B cell (primary cell): ENCODE measurements at regions not wholly inside any gene's neighbourhood (a gene's known extent, or its start where the extent isn't known, plus 50 kb on each side); places are given as distances from the start of the nearest gene placed in this dataset.

Source experiments
- ATAC-seq: fragments of 200-7000 bp; cut with Tn5 transposase; one replicate; pipeline ENCODE4 v1.10.0; 2021; ENCODE audit warnings: low read depth, mild to moderate bottlenecking, moderate number of reproducible peaks, moderate library complexity
- CTCF ChIA-PET: fragments of 350-600 bp; sonication (Branson Sonifier 250); formaldehyde crosslinking; loops from one replicate; lab custom pipeline; 2021; ENCODE audit warnings: antibody characterized with exemption, inconsistent platforms; lab: Charles Lee
- POLR2A ChIA-PET: fragments of 350-600 bp; sonication (Branson Sonifier 250); formaldehyde crosslinking; loops from one replicate; lab custom pipeline; 2021; ENCODE audit warnings: antibody characterized with exemption; lab: Charles Lee
- DNase-seq: peaks from one replicate; pipeline ENCODE4 v3.0.0; 2013
- H2AFZ ChIP-seq: 2 replicates; pipeline ENCODE4 v1.6.1; 2012; ENCODE audit warnings: mild to moderate bottlenecking, low read depth, low read length; ENCODE audit not compliant: insufficient read depth, poor library complexity, severe bottlenecking
- H3K27ac ChIP-seq, 2 donors: 1 replicate in 1 of 2; 2 replicates in 1 of 2; pipeline ENCODE4 v1.5.1; 2012 to 2013; ENCODE audit warnings: low read length in 2 of 2, mild to moderate bottlenecking in 2 of 2, moderate library complexity in 1 of 2
- H3K27me3 ChIP-seq, 4 experiments: fragments of 200-600 bp in 1 of 4; sonication (generic) in 1 of 4; replicated peaks in 1 of 4; 1 replicate in 2 of 4; 2 replicates in 2 of 4; pipeline versions ENCODE4 v1.6.1 to v1.7.0; 2013 to 2016; ENCODE audit warnings: low read length in 3 of 4, mild to moderate bottlenecking in 2 of 4, mixed read lengths in 1 of 4, moderate library complexity in 1 of 4; ENCODE audit not compliant: insufficient read depth in 4 of 4, control insufficient read depth in 3 of 4; ENCODE audit errors: control extremely low read depth in 1 of 4
- H3K36me3 ChIP-seq, 2 experiments: replicated peaks in 1 of 2; 1 replicate in 1 of 2; 2 replicates in 1 of 2; pipeline versions ENCODE4 v1.6.1 to v1.7.1; 2013; ENCODE audit warnings: low read length in 1 of 2; ENCODE audit not compliant: insufficient read depth in 2 of 2, control insufficient read depth in 1 of 2; ENCODE audit errors: control extremely low read depth in 1 of 2, extremely low read depth in 1 of 2
- H3K4me1 ChIP-seq, 2 donors: fragments of 200-600 bp in 1 of 2; sonication (generic) in 1 of 2; 1 replicate in 1 of 2; 2 replicates in 1 of 2; pipeline versions ENCODE4 v1.5.1 to v1.6.1; 2013 to 2017; ENCODE audit warnings: low read length in 2 of 2; ENCODE audit not compliant: control insufficient read depth in 2 of 2, insufficient read depth in 2 of 2
- H3K4me2 ChIP-seq: replicated peaks from 2 replicates; pipeline ENCODE3; 2012; ENCODE audit warnings: mild to moderate bottlenecking, low read depth, low read length; ENCODE audit not compliant: poor library complexity, severe bottlenecking
- H3K4me3 ChIP-seq, 5 experiments: fragments of 200-600 bp in 1 of 5; sonication (generic) in 1 of 5; 1 replicate in 3 of 5; 2 replicates in 2 of 5; pipeline versions ENCODE4 v1.5.1 to v1.7.0; 2011 to 2016; ENCODE audit warnings: low read length in 4 of 5, mild to moderate bottlenecking in 4 of 5, low read depth in 2 of 5, control low read depth in 1 of 5, moderate library complexity in 1 of 5; ENCODE audit not compliant: insufficient read depth in 1 of 5; ENCODE audit errors: control extremely low read depth in 1 of 5, extremely low read depth in 1 of 5
- H3K79me2 ChIP-seq: fragments of 200-600 bp; sonication (generic); one replicate; pipeline ENCODE4 v1.6.0; 2016; ENCODE audit warnings: low read length; ENCODE audit not compliant: control insufficient read depth, insufficient read depth
- H3K9ac ChIP-seq: fragments of 200-600 bp; sonication (generic); 2 replicates; pipeline ENCODE4 v1.6.1; 2017; ENCODE audit warnings: mild to moderate bottlenecking, low read length, moderate library complexity
- H3K9me3 ChIP-seq, 3 donors: one replicate each; pipeline versions ENCODE4 v1.6.1 to v1.7.1; 2013; ENCODE audit warnings: low read length in 2 of 3; ENCODE audit not compliant: control insufficient read depth in 2 of 3, insufficient read depth in 1 of 3; ENCODE audit errors: control extremely low read depth in 1 of 3
- H4K20me1 ChIP-seq: 2 replicates; pipeline ENCODE4 v1.6.0; 2012; ENCODE audit warnings: mild to moderate bottlenecking, low read length; ENCODE audit not compliant: insufficient read depth, control insufficient read depth, poor library complexity, severe bottlenecking
- H3K27ac Mint-ChIP-seq: one replicate; pipeline ENCODE4 v1.8.0; 2021; ENCODE audit warnings: mixed read lengths
- H3K27me3 Mint-ChIP-seq: one replicate; pipeline ENCODE4 v1.8.0; 2021; ENCODE audit warnings: mixed read lengths
- H3K4me1 Mint-ChIP-seq: one replicate; pipeline ENCODE4 v1.8.0; 2021; ENCODE audit warnings: mixed read lengths
- H3K4me3 Mint-ChIP-seq: one replicate; pipeline ENCODE4 v1.8.0; 2021; ENCODE audit warnings: mixed read lengths
- H3K9me3 Mint-ChIP-seq: one replicate; pipeline ENCODE4 v1.8.0; 2022; ENCODE audit warnings: mixed read lengths; ENCODE audit not compliant: insufficient read depth
- CTCF ChIP-seq: fragments of 200-600 bp; IDR thresholded peaks from one replicate; pipeline ENCODE4 v1.8.0; 2022; ENCODE audit warnings: antibody characterized with exemption, mild to moderate bottlenecking
- EZH2 ChIP-seq: IDR thresholded peaks from 2 replicates; pipeline ENCODE4 v1.6.1; 2012; ENCODE audit warnings: borderline replicate concordance, low read depth, mild to moderate bottlenecking, moderate library complexity, low read length; ENCODE audit not compliant: insufficient read depth, poor library complexity, severe bottlenecking
- WGBS: methylation state at CpG from one replicate; pipeline ENCODE4 v1.1.5; 2013; ENCODE audit warnings: missing lambda C conversion rate; ENCODE audit not compliant: insufficient coverage; 5-methylcytosine and 5-hydroxymethylcytosine counted together
- intact Hi-C: fragments of 100-400 bp; cut with micrococcal nuclease; formaldehyde crosslinking; loops from one replicate; pipeline ENCODE4 v1.10.0; 2022

- Histone ChIP-seq H3K4me3 (no peak overlapping the region), H3K27ac (no peak overlapping the region), H3K36me3 (no peaks in the 10 kb centered on the region), H3K9ac (no peak overlapping the region), H2AFZ (no peak overlapping the region), H3K4me1 (peaks cover 0 to 6% of the 10 kb centered on the region in 2 donors), H4K20me1 (no peaks in the 10 kb centered on the region), H3K9me3 (no peaks in the 10 kb centered on the region), H3K27me3 (peaks cover 0 to 4% (median under 1%) of the 10 kb centered on the region in 4 experiments), H3K79me2 (no peaks in the 10 kb centered on the region), H3K4me2 (no peak overlapping the region)
- Mint-ChIP-seq H3K27ac (no peak overlapping the region), H3K9me3 (no peaks in the 10 kb centered on the region), H3K4me3 (no peak overlapping the region), H3K27me3 (peaks cover 16% of the 10 kb centered on the region), H3K4me1 (peaks cover 3% of the 10 kb centered on the region)
- intact Hi-C loops, result no loop called here
- ChIA-PET POLR2A (no interaction called here), CTCF (no interaction called here)
- no peak for DNase-seq
- ATAC-seq, result no peak
- TF ChIP-seq EZH2 (no peak), CTCF (no peak)
- WGBS, result 72% methylated on average over 13 of the region's 15 CpGs
Measured at GRCh38 chr1:228935855-228936727, 200.8 kb downstream of the RHOU start.

GRCh38 chr1:228936881-228937280 is 201.6 kb downstream of the RHOU start:
- peaks cover 0 to 4% (median under 1%) of the 10 kb centered on the region in 4 experiments for H3K27me3 ChIP-seq
- no peak for ATAC-seq
- H3K27ac ChIP-seq, result no peak overlapping the region
- Mint-ChIP-seq H3K27ac (no peak overlapping the region), H3K4me1 (peaks cover 3% of the 10 kb centered on the region), H3K4me3 (no peak overlapping the region), H3K27me3 (peaks cover 16% of the 10 kb centered on the region), H3K9me3 (no peaks in the 10 kb centered on the region)
- TF ChIP-seq CTCF, result no peak
- TF ChIP-seq EZH2, result no peak
- H3K4me3 ChIP-seq, result no peak overlapping the region
- no peaks in the 10 kb centered on the region for H3K36me3 ChIP-seq
- intact Hi-C loops, result no loop called here
- no peak overlapping the region for H3K4me2 ChIP-seq
- peaks cover 0 to 6% of the 10 kb centered on the region in 2 donors for H3K4me1 ChIP-seq
- H4K20me1 ChIP-seq, result no peaks in the 10 kb centered on the region
- no peaks in the 10 kb centered on the region for H3K79me2 ChIP-seq
- H3K9me3 ChIP-seq, result no peaks in the 10 kb centered on the region
- H2AFZ ChIP-seq, result no peak overlapping the region
- CTCF ChIA-PET, result no interaction called here
- DNase-seq, result no peak
- H3K9ac ChIP-seq, result no peak overlapping the region
- POLR2A ChIA-PET, result no interaction called here
- 86% methylated on average over 4 of the region's 6 CpGs for WGBS
